WTC11 (cell line): ENCODE measurements at regions not wholly inside any gene's neighbourhood (a gene's known extent, or its start where the extent isn't known, plus 50 kb on each side); places are given as distances from the start of the nearest gene placed in this dataset.

Experiments used
- KAT7 ChIP-seq: sonication (generic); formaldehyde crosslinking; IDR thresholded peaks from 2 replicates; pipeline ENCODE4 v1.8.1; 2023; ENCODE audit warnings: missing genetic modification reagents, mild to moderate bottlenecking, borderline replicate concordance
- NR2C2 ChIP-seq: sonication (generic); formaldehyde crosslinking; IDR thresholded peaks from 2 replicates; pipeline ENCODE4 v1.8.0; 2022; ENCODE audit warnings: mild to moderate bottlenecking, missing genetic modification reagents
- TF ChIP-seq, protein P1 (sequence below): fragments of 200-600 bp; IDR thresholded peaks from 2 replicates; pipeline ENCODE4 v1.8.0; 2022; ENCODE audit warnings: antibody characterized with exemption
- TF ChIP-seq, protein P2 (sequence below): sonication (generic); formaldehyde crosslinking; IDR thresholded peaks from 2 replicates; pipeline ENCODE4 v1.8.1; 2022; ENCODE audit warnings: missing genetic modification reagents, borderline replicate concordance

DNA sequence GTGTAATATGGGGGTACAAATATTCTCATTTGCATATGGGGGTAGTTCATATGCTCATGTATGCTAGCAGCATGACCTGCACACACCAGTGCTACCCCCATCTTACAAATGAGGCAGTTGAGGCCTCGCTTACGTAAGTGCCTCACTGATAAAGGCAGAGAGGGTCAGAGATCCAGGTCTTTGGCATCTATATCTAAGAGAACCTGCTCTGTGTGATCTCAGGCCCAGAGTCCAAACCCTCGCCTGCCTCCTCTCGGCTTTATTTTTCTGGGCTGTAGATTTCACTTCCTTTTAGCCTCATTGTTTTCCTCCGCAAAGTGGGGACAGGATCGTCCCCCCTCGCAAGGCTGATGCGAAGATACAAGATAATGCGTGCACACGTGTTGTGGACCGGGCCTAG is 325.2 kb downstream of the MN1 start:
- TF ChIP-seq, protein P1, sequence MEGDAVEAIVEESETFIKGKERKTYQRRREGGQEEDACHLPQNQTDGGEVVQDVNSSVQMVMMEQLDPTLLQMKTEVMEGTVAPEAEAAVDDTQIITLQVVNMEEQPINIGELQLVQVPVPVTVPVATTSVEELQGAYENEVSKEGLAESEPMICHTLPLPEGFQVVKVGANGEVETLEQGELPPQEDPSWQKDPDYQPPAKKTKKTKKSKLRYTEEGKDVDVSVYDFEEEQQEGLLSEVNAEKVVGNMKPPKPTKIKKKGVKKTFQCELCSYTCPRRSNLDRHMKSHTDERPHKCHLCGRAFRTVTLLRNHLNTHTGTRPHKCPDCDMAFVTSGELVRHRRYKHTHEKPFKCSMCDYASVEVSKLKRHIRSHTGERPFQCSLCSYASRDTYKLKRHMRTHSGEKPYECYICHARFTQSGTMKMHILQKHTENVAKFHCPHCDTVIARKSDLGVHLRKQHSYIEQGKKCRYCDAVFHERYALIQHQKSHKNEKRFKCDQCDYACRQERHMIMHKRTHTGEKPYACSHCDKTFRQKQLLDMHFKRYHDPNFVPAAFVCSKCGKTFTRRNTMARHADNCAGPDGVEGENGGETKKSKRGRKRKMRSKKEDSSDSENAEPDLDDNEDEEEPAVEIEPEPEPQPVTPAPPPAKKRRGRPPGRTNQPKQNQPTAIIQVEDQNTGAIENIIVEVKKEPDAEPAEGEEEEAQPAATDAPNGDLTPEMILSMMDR: no peak
- TF ChIP-seq NR2C2 (no peak), KAT7 (CRISPR knock-in tag) (no peak)
- TF ChIP-seq, protein P2, sequence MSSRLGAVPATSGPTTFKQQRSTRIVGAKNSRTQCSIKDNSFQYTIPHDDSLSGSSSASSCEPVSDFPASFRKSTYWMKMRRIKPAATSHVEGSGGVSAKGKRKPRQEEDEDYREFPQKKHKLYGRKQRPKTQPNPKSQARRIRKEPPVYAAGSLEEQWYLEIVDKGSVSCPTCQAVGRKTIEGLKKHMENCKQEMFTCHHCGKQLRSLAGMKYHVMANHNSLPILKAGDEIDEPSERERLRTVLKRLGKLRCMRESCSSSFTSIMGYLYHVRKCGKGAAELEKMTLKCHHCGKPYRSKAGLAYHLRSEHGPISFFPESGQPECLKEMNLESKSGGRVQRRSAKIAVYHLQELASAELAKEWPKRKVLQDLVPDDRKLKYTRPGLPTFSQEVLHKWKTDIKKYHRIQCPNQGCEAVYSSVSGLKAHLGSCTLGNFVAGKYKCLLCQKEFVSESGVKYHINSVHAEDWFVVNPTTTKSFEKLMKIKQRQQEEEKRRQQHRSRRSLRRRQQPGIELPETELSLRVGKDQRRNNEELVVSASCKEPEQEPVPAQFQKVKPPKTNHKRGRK (CRISPR knock-in tag): no peak
